GM23248 (cell line): ENCODE measurements at regions not wholly inside any gene's neighbourhood (a gene's known extent, or its start where the extent isn't known, plus 50 kb on each side); places are given as distances from the start of the nearest gene placed in this dataset.

Experiments
- EZH2 ChIP-seq: fragments of 200-600 bp; sonication (generic); IDR thresholded peaks from 2 replicates; pipeline ENCODE4 v1.6.1; 2018; ENCODE audit warnings: antibody characterized with exemption, mild to moderate bottlenecking; ENCODE audit not compliant: insufficient read depth, poor library complexity, severe bottlenecking
- EZH2phosphoT487 ChIP-seq: fragments of 200-600 bp; sonication (generic); IDR thresholded peaks from 2 replicates; pipeline ENCODE4 v1.6.1; 2018; ENCODE audit warnings: antibody characterized with exemption, moderate library complexity, mild to moderate bottlenecking, low read depth; ENCODE audit not compliant: insufficient read depth

GRCh38 chr13:62049992-62050391 lies 634.3 kb upstream of the PCDH20 start:
- TF ChIP-seq EZH2 (no peak), EZH2phosphoT487 (no peak)
